Left ventricle myocardium inferior (tissue), 1 donor: ENCODE measurements at regions not wholly inside any gene's neighbourhood (a gene's known extent, or its start where the extent isn't known, plus 50 kb on each side); places are given as distances from the start of the nearest gene placed in this dataset.

Experiments used
- DNase-seq: peaks from one replicate; pipeline ENCODE4 v3.0.0-alpha.2; 2020
- H3K27ac ChIP-seq: fragments of 200-600 bp; replicated peaks from 2 replicates; pipeline ENCODE4 v1.8.0; 2021
- H3K27me3 ChIP-seq: fragments of 200-600 bp; 2 replicates; pipeline ENCODE4 v1.8.0; 2021; ENCODE audit warnings: low read depth
- H3K36me3 ChIP-seq: fragments of 200-600 bp; 2 replicates; pipeline ENCODE4 v1.8.0; 2021
- H3K4me1 ChIP-seq: fragments of 200-600 bp; 2 replicates; pipeline ENCODE4 v1.8.0; 2021
- H3K4me3 ChIP-seq: fragments of 200-600 bp; 2 replicates; pipeline ENCODE4 v1.8.0; 2021; ENCODE audit warnings: mild to moderate bottlenecking, moderate library complexity
- H3K9me3 ChIP-seq: fragments of 200-600 bp; replicated peaks from 2 replicates; pipeline ENCODE4 v1.8.0; 2021
- intact Hi-C: fragments of 100-400 bp; cut with micrococcal nuclease; formaldehyde crosslinking; loops from one replicate; pipeline ENCODE4 v1.11.0; 2022
- TF ChIP-seq, protein P1 (sequence below): fragments of 200-600 bp; IDR thresholded peaks from 2 replicates; pipeline ENCODE4 v1.8.0; 2021; ENCODE audit warnings: antibody characterized with exemption, mild to moderate bottlenecking, borderline replicate concordance
- donor health status: DM: no; HTN: yes; CAD: no; lungs with severe emphysema.

DNA sequence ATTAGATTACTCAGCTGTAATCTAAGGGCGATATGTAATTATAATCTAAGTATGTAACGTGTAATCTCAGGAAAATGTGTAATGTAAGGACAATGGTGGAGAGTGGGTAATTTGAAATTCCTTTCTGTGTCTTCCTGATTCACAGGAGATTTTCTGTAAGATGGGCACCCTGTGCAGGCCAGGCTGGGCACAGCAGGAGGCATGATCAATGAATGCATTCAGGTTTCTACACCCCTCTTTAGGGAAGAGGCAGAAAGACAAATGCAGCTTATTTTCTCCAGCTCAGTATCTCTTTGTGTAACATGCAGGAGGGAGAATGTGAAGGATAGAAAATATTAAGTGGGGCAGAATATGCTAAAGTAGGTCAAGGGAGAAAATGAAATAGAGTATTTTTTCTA is 320.1 kb downstream of the PIK3C3 start:
- DNase-seq: no peak
- intact Hi-C loops: no loop called here

DNA sequence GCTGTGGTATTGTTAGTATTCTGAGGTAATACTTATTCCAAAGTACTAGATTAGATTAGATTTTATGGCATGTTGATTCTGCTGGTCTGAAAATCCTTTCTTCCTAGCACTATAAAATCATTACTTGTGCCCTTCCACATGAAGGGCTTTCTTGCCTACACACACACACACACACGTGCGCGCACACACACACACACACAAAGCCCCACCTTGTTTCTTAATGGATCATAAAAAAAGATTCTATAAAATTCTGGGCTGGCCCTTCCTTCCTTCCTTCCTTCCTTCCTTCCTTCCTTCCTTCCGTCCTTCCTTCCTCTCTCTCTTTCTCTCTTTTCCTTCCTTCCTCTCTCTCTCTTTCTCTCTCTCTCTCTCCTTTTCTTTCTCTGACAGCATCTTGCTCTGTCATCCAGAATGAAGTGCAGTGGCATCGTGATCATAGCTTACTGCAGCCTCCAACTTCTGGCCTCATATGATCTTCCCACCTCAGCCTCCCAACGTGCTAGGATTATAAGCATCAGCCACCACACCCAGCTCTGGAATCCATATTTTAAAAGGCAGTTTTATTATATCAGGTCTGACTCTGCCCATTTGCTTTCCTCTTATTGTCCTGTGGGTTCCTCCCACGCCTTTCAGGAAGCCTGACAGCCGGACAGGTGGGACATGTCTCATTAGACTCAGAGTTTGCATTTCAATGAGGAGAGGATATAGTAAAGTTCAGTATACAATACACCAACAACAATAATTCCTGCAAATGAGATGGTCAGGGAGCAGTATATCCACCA is 321.1 kb downstream of the PIK3C3 start:
- DNase-seq: no peak
- intact Hi-C loops: no loop called here
- peaks cover 24% of the 10 kb centered on the region for H3K4me1 ChIP-seq
- no peaks in the 10 kb centered on the region for H3K36me3 ChIP-seq
- TF ChIP-seq, protein P1, sequence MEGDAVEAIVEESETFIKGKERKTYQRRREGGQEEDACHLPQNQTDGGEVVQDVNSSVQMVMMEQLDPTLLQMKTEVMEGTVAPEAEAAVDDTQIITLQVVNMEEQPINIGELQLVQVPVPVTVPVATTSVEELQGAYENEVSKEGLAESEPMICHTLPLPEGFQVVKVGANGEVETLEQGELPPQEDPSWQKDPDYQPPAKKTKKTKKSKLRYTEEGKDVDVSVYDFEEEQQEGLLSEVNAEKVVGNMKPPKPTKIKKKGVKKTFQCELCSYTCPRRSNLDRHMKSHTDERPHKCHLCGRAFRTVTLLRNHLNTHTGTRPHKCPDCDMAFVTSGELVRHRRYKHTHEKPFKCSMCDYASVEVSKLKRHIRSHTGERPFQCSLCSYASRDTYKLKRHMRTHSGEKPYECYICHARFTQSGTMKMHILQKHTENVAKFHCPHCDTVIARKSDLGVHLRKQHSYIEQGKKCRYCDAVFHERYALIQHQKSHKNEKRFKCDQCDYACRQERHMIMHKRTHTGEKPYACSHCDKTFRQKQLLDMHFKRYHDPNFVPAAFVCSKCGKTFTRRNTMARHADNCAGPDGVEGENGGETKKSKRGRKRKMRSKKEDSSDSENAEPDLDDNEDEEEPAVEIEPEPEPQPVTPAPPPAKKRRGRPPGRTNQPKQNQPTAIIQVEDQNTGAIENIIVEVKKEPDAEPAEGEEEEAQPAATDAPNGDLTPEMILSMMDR: no peak
- no peaks in the 10 kb centered on the region for H3K27me3 ChIP-seq
- H3K9me3 ChIP-seq: no peaks in the 10 kb centered on the region
- H3K4me3 ChIP-seq: no peak overlapping the region
- H3K27ac ChIP-seq: no peak overlapping the region

More for the DNA sequence above, 320.1 kb downstream of the PIK3C3 start:
- H3K4me1 ChIP-seq: peaks cover 24% of the 10 kb centered on the region
- no peak overlapping the region for H3K27ac ChIP-seq
- TF ChIP-seq, protein P1: no peak
- H3K27me3 ChIP-seq: no peaks in the 10 kb centered on the region
- no peak overlapping the region for H3K4me3 ChIP-seq
- no peaks in the 10 kb centered on the region for H3K9me3 ChIP-seq
- no peaks in the 10 kb centered on the region for H3K36me3 ChIP-seq

DNA sequence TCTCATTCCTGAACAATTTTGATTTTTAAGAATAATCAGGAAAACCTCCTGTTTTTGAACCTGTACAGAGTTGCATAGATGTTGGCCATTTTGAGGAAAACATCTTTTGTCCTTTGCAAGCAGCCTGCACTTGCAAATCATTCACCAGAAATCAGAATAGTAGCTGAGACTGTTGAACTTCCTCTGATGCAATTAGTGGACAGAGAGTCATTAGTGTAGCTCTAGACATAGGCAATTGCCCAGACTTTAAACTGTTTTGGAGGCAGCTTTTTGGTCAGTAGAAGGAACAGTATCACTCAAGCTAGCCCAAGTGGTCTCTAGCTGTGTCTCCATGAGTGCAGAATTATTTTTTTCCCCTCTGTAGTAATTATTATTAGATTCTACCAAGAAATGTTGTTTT is 326.1 kb downstream of the PIK3C3 start:
- TF ChIP-seq, protein P1: no peak
- intact Hi-C loops: no loop called here

DNA sequence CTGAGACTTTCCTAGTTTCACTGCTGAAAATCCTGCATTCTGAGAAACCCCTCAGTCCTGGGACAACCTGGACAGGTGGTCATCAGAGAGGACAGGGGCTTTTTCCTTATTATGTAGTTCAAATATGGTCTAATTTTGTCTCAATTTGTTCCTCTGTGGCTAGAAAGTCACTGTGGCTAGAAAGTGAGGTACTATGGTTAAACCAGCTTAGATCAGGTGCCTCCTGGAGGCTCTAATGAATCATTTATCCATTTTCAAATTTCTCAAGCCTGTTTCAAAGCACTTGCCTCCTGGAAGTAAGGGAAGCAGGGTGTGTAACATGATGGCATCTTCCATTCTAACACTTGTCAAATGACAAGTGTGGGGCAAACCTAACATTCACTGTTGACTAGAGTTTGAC is 326.8 kb downstream of the PIK3C3 start:
- no peak for DNase-seq
- H3K27ac ChIP-seq: no peak overlapping the region
- no peaks in the 10 kb centered on the region for H3K9me3 ChIP-seq
- TF ChIP-seq, protein P1: no peak
- no peaks in the 10 kb centered on the region for H3K4me1 ChIP-seq
- no peaks in the 10 kb centered on the region for H3K36me3 ChIP-seq
- intact Hi-C loops: no loop called here
- H3K4me3 ChIP-seq: no peak overlapping the region
- no peaks in the 10 kb centered on the region for H3K27me3 ChIP-seq

More for the DNA sequence above, 326.1 kb downstream of the PIK3C3 start:
- H3K36me3 ChIP-seq: no peaks in the 10 kb centered on the region
- H3K27ac ChIP-seq: no peak overlapping the region
- no peaks in the 10 kb centered on the region for H3K9me3 ChIP-seq
- no peak overlapping the region for H3K4me3 ChIP-seq
- no peaks in the 10 kb centered on the region for H3K27me3 ChIP-seq
- DNase-seq: no peak
- peaks cover 6% of the 10 kb centered on the region for H3K4me1 ChIP-seq

DNA sequence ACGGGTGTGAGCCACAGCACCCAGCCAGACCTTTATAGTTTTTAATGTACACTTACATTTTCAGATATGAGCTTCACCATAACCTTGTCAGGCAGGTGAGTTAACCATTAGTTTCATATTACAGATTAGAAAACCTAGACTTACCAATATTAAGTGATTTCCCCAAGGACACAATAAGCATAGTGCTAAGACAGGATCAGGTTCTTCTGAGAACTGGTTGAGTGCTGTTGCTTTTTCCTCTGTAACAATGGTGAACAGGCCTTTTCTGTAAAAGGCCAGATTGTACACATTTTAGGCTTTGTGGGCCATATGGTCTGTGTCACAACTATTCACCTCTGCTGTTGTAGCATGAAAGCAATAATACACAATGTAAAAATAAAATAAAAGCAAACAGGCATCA is 332.0 kb downstream of the PIK3C3 start:
- TF ChIP-seq, protein P1: no peak
- DNase-seq: no peak
- no peaks in the 10 kb centered on the region for H3K9me3 ChIP-seq
- H3K27ac ChIP-seq: no peak overlapping the region
- H3K4me3 ChIP-seq: no peak overlapping the region
- intact Hi-C loops: no loop called here
- no peaks in the 10 kb centered on the region for H3K27me3 ChIP-seq
- H3K36me3 ChIP-seq: no peaks in the 10 kb centered on the region
- H3K4me1 ChIP-seq: no peaks in the 10 kb centered on the region
